ENCODE measurements at regions not wholly inside any gene's neighbourhood (a gene's known extent, or its start where the extent isn't known, plus 50 kb on each side); places are given as distances from the start of the nearest gene placed in this dataset.

- intact Hi-C loops (cut with micrococcal nuclease): no loop called here
- H3K9me3 ChIP-seq (ENCODE audit: control insufficient read depth, insufficient read depth, low read length): no peaks in the 10 kb centered on the region
- no peak for TF ChIP-seq CTCF (IDR thresholded peaks at IDR 0.05)
- H3K27ac ChIP-seq (ENCODE audit: low read length): no peak overlapping the region
- ATAC-seq (peak; percentile 70 to 99 (median 90)), DNase-seq (peak in 1 of 2 donors; percentile 3)
- H3K36me3 ChIP-seq (ENCODE audit: control insufficient read depth, insufficient read depth, low read length): no peaks in the 10 kb centered on the region
- Mint-ChIP-seq H3K27ac (peak overlapping the region; percentile 52 to 63), H3K4me3 (peak overlapping the region; percentile 54), H3K36me3 (no peaks in the 10 kb centered on the region), H3K27me3 (ENCODE audit: low read depth in 2 of 2) (no peaks in the 10 kb centered on the region), H3K4me1 (peaks cover 23 to 25% of the 10 kb centered on the region in 2 donors), H3K9me3 (peaks cover 0 to 2% of the 10 kb centered on the region in 2 donors)
- H3K27me3 ChIP-seq (ENCODE audit: control insufficient read depth, insufficient read depth, low read length): no peaks in the 10 kb centered on the region
- WGBS (ENCODE audit: insufficient coverage): 28% methylated on average over 4 of the region's 4 CpGs
- H3K4me1 ChIP-seq (ENCODE audit: control insufficient read depth, insufficient read depth, low read length): peaks cover 3% of the 10 kb centered on the region
- no peak overlapping the region for H3K4me3 ChIP-seq (ENCODE audit: low read length)
Observed at GRCh38 chr14:86533834-86534233, 1003.9 kb downstream of the FLRT2 start.

GRCh38 chr14:86532219-86532618 lies 1002.3 kb downstream of the FLRT2 start:
- H3K4me3 ChIP-seq (ENCODE audit: low read length): no peak overlapping the region
- intact Hi-C loops (cut with micrococcal nuclease): no loop called here
- Mint-ChIP-seq H3K27me3 (ENCODE audit: low read depth in 2 of 2) (no peaks in the 10 kb centered on the region), H3K36me3 (no peaks in the 10 kb centered on the region), H3K27ac (no peak overlapping the region), H3K4me3 (no peak overlapping the region), H3K9me3 (peaks cover 0 to 2% of the 10 kb centered on the region in 2 donors), H3K4me1 (peaks cover 23 to 25% of the 10 kb centered on the region in 2 donors)
- no peaks in the 10 kb centered on the region for H3K27me3 ChIP-seq (ENCODE audit: control insufficient read depth, insufficient read depth, low read length)
- no peaks in the 10 kb centered on the region for H3K9me3 ChIP-seq (ENCODE audit: control insufficient read depth, insufficient read depth, low read length)
- no peak overlapping the region for H3K27ac ChIP-seq (ENCODE audit: low read length)
- ATAC-seq: no peak
- TF ChIP-seq CTCF (IDR thresholded peaks at IDR 0.05): no peak
- no peaks in the 10 kb centered on the region for H3K36me3 ChIP-seq (ENCODE audit: control insufficient read depth, insufficient read depth, low read length)
- no peak for DNase-seq
- peaks cover 3% of the 10 kb centered on the region for H3K4me1 ChIP-seq (ENCODE audit: control insufficient read depth, insufficient read depth, low read length)

GRCh38 chr14:86530457-86530856 lies 1000.5 kb downstream of the FLRT2 start:
- H3K27me3 ChIP-seq (ENCODE audit: control insufficient read depth, insufficient read depth, low read length): no peaks in the 10 kb centered on the region
- no peaks in the 10 kb centered on the region for H3K36me3 Mint-ChIP-seq
- 97% methylated on average over 3 of the region's 4 CpGs for WGBS (ENCODE audit: insufficient coverage)
- H3K4me3 ChIP-seq (ENCODE audit: low read length): no peak overlapping the region
- H3K36me3 ChIP-seq (ENCODE audit: control insufficient read depth, insufficient read depth, low read length): no peaks in the 10 kb centered on the region
- peaks cover 23 to 25% of the 10 kb centered on the region in 2 donors for H3K4me1 Mint-ChIP-seq
- peaks cover 0 to 2% of the 10 kb centered on the region in 2 donors for H3K9me3 Mint-ChIP-seq
- intact Hi-C loops (cut with micrococcal nuclease): no loop called here
- DNase-seq (no peak), ATAC-seq (no peak)
- no peak overlapping the region for H3K27ac Mint-ChIP-seq
- TF ChIP-seq CTCF (IDR thresholded peaks at IDR 0.05): no peak
- H3K27me3 Mint-ChIP-seq (ENCODE audit: low read depth in 2 of 2): no peaks in the 10 kb centered on the region
- no peak overlapping the region for H3K4me3 Mint-ChIP-seq
- no peak overlapping the region for H3K27ac ChIP-seq (ENCODE audit: low read length)
- H3K9me3 ChIP-seq (ENCODE audit: control insufficient read depth, insufficient read depth, low read length): no peaks in the 10 kb centered on the region
- peaks cover 3% of the 10 kb centered on the region for H3K4me1 ChIP-seq (ENCODE audit: control insufficient read depth, insufficient read depth, low read length)

GRCh38 chr14:86527312-86527711 lies 997.4 kb downstream of the FLRT2 start:
- peaks cover 0 to 2% of the 10 kb centered on the region in 2 donors for H3K9me3 Mint-ChIP-seq
- Histone ChIP-seq H3K4me3 (ENCODE audit: low read length) (no peak overlapping the region), H3K27me3 (ENCODE audit: control insufficient read depth, insufficient read depth, low read length) (no peaks in the 10 kb centered on the region), H3K27ac (ENCODE audit: low read length) (no peak overlapping the region), H3K36me3 (ENCODE audit: control insufficient read depth, insufficient read depth, low read length) (no peaks in the 10 kb centered on the region), H3K9me3 (ENCODE audit: control insufficient read depth, insufficient read depth, low read length) (no peaks in the 10 kb centered on the region), H3K4me1 (ENCODE audit: control insufficient read depth, insufficient read depth, low read length) (peaks cover under 1% of the 10 kb centered on the region)
- H3K27me3 Mint-ChIP-seq (ENCODE audit: low read depth in 2 of 2): peaks cover 0 to 2% of the 10 kb centered on the region in 2 donors
- peaks cover 2 to 3% of the 10 kb centered on the region in 2 donors for H3K4me1 Mint-ChIP-seq
- no peaks in the 10 kb centered on the region for H3K36me3 Mint-ChIP-seq
- no peak for DNase-seq
- H3K4me3 Mint-ChIP-seq: no peak overlapping the region
- no peak overlapping the region for H3K27ac Mint-ChIP-seq
- intact Hi-C loops (cut with micrococcal nuclease): no loop called here
- TF ChIP-seq CTCF (IDR thresholded peaks at IDR 0.05): no peak
- ATAC-seq: no peak
